H1 (cell line): ENCODE measurements at regions not wholly inside any gene's neighbourhood (a gene's known extent, or its start where the extent isn't known, plus 50 kb on each side); places are given as distances from the start of the nearest gene placed in this dataset.

ENCODE experiments used
- BACH1 ChIP-seq: IDR thresholded peaks from 2 replicates; pipeline ENCODE4 v1.6.1; 2012; ENCODE audit warnings: low read length, improper control_type of control experiment
- BCL11A ChIP-seq, 2 experiments: IDR thresholded peaks; one replicate each; pipeline ENCODE4 v1.6.1; 2011; ENCODE audit warnings: low read depth in 2 of 2, low read length in 2 of 2, mild to moderate bottlenecking in 2 of 2
- TAF1 ChIP-seq: IDR thresholded peaks from 2 replicates; pipeline ENCODE4 v1.6.1; 2011; ENCODE audit warnings: mild to moderate bottlenecking, low read depth, low read length

DNA sequence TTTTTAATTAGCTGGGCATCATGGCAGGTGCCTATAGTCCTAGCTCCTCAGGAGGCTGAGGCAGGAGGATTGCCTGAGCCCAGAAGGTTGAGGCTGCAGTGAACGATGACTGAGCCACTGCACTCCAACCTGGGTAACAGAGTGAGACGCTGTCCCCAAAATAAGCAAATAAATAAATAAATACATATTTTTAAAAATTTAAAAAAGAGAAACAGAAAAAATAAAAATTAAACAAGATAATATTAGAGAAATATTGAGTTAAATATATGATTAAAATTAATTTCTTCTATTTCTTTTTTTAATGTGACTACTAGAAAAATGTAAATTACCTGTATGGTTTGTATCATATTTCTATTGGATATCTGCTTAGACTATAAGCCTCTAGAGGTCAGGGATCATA lies 59.3 kb upstream of the ATP1A1 start (continued):
- TF ChIP-seq BACH1, result no peak
- TF ChIP-seq BCL11A (IDR thresholded peaks at IDR 0.05; ENCODE audit: low read depth in 2 of 2, low read length in 2 of 2), result no peak
- no peak for TF ChIP-seq TAF1
